ENCODE measurements at regions not wholly inside any gene's neighbourhood (a gene's known extent, or its start where the extent isn't known, plus 50 kb on each side); places are given as distances from the start of the nearest gene placed in this dataset.

- no peak for TF ChIP-seq CTCF (IDR thresholded peaks at IDR 0.05)
- no peak for TF ChIP-seq POLR2A (IDR thresholded peaks at IDR 0.05)
Observed at GRCh38 chr5:6177926-6178325, 200.4 kb downstream of the MED10 start.
